ENCODE measurements at regions not wholly inside any gene's neighbourhood (a gene's known extent, or its start where the extent isn't known, plus 50 kb on each side); places are given as distances from the start of the nearest gene placed in this dataset.
"Not testable (repeated sequence)": the region's sequence is repeated elsewhere in the genome, so short reads cannot be mapped to it uniquely, and the experiment has no call there.

DNA sequence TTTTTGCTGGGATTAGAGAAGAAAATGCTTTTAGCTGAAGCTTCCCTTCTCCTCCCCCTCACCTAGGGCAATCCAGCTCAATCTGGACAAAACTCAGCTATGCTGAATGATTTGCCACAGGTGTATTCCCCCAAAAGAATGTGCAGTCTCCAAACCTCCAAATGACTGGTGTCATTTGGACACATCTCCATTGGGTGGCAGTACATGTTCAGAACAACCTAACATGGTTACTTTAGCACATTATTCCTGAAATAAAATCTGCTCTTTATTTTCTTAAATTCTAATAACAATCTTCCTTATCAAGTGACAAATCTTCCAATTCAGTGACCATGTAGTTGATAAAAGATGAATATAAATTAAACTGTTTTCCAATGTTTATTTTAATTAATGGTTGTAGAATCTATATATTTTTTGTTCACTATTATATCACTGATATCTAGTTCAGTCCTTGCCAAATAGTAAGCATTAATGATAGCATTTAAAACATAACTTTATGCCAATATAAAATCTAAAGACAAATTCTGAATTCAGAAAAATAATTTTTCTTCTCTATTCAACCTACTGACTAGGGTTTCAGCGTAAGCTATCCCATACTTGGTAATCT is 61.3 kb upstream of the MOCS2 start:
- peak; percentile 56 for DNase-seq (ENCODE audit: low read depth)
- TF ChIP-seq, protein P1, sequence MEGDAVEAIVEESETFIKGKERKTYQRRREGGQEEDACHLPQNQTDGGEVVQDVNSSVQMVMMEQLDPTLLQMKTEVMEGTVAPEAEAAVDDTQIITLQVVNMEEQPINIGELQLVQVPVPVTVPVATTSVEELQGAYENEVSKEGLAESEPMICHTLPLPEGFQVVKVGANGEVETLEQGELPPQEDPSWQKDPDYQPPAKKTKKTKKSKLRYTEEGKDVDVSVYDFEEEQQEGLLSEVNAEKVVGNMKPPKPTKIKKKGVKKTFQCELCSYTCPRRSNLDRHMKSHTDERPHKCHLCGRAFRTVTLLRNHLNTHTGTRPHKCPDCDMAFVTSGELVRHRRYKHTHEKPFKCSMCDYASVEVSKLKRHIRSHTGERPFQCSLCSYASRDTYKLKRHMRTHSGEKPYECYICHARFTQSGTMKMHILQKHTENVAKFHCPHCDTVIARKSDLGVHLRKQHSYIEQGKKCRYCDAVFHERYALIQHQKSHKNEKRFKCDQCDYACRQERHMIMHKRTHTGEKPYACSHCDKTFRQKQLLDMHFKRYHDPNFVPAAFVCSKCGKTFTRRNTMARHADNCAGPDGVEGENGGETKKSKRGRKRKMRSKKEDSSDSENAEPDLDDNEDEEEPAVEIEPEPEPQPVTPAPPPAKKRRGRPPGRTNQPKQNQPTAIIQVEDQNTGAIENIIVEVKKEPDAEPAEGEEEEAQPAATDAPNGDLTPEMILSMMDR (conservative IDR thresholded peaks at IDR 0.05; ENCODE audit: low read length), result peak; percentile 78
- H3K4me3 ChIP-seq (ENCODE audit: low read length), result no peak overlapping the region

DNA sequence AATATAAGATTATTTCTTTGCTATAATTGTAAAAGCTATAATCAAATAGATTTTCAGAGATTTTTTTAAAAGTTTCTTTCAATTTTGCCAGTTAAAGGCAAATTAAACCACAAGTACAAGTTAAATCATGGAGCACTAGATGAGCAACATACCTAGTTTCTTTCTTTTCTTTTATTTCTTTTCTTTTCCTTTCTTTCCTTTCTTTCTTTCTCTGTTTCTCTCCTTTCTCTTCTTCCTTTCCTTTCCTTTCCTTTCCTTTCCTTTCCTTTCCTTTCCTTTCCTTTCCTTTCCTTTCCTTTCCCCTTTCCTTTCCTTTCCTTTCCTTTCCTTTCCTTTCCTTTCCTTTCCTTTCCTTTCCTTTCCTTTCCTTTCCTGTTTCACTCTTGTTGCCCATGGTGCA is 62.5 kb upstream of the MOCS2 start:
- not testable (repeated sequence) for H3K4me3 ChIP-seq (ENCODE audit: low read length)

DNA sequence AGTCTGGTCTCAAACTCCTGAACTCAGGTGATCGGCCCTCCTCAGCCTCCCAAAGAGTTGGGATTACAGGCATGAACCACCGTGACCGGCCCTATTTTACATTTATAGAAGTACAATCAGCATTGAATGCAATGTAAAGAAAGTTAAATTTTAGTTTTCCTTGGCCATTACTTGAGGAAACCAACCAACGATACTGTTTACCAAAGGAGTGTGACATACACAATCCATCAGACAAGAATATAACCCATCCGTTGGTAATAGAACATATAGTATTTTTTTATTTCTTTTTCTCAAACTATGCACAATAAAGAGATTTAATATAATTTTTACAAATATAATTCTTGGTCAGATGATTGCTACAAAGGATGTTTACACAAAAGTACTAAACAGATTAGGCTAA is 63.1 kb upstream of the MOCS2 start:
- H3K4me3 ChIP-seq (ENCODE audit: low read length), result no peak overlapping the region
- DNase-seq (ENCODE audit: low read depth), result no peak
- TF ChIP-seq, protein P1 (conservative IDR thresholded peaks at IDR 0.05; ENCODE audit: low read length), result no peak

More for the DNA sequence above, 62.5 kb upstream of the MOCS2 start:
- not testable (repeated sequence) for DNase-seq (ENCODE audit: low read depth)

DNA sequence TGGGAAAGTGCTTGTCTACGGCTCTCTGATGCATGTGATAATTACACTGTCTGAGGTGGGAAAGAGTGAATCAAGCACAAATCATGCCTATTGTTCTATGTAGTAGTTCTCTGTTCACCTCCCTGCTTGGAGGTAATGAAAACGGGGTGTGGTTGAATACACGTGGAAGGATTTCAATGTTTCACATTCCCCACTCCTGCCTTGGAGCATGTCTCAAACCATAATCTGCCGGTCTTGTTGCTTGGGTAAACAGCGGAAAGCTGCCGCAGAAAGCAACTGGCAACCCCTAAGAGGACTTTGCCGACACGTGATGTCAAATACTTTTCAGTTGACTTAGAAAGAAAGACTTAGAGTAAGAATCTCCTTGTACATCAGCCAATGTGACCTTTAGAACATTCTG is 63.5 kb upstream of the MOCS2 start:
- H3K4me3 ChIP-seq (ENCODE audit: low read length), result no peak overlapping the region
- DNase-seq (ENCODE audit: low read depth), result peak; percentile 58
- TF ChIP-seq, protein P1 (conservative IDR thresholded peaks at IDR 0.05; ENCODE audit: low read length), result no peak

DNA sequence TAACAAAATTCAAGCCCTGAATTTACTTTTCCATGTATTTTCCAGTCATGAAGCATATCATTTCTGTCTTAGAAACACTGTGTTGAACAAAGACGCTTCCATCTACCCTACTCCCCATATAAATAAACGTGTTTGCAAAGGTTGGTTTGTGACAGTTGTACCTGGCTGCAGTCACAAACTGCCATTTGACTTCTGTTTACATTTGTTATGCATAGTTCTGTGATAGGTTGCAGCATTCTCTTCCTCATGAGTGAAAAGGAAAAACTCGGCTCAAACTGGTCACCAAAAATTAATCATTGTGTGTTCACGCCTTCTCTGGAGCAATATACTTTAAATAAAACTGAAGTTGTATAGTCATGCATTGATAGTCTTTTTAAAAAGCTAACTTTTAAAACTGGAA is 69.3 kb upstream of the MOCS2 start:
- TF ChIP-seq, protein P1 (conservative IDR thresholded peaks at IDR 0.05; ENCODE audit: low read length), result no peak
- DNase-seq (ENCODE audit: low read depth), result no peak
- no peak overlapping the region for H3K4me3 ChIP-seq (ENCODE audit: low read length)

DNA sequence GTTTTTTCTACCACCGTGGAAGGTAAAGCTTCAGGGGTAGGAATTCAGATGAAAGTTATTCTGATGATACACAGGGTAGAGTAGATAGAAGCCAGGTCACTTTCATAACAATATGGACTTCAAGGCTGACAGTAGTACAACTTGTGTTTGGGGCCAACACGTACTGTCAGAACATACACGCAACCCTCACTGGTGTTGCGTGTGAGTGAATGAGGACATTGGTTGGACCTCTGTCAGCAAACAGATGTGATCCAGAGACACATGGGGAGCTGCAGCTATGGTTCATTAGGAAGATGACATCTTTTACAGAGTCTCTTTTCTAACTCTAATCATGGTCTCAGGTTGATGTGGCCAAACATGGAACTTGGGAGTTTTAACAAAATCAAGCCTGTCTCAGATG is 70.1 kb upstream of the MOCS2 start:
- DNase-seq (ENCODE audit: low read depth), result peak; percentile 72
- no peak overlapping the region for H3K4me3 ChIP-seq (ENCODE audit: low read length)
- TF ChIP-seq, protein P1 (conservative IDR thresholded peaks at IDR 0.05; ENCODE audit: low read length), result no peak

DNA sequence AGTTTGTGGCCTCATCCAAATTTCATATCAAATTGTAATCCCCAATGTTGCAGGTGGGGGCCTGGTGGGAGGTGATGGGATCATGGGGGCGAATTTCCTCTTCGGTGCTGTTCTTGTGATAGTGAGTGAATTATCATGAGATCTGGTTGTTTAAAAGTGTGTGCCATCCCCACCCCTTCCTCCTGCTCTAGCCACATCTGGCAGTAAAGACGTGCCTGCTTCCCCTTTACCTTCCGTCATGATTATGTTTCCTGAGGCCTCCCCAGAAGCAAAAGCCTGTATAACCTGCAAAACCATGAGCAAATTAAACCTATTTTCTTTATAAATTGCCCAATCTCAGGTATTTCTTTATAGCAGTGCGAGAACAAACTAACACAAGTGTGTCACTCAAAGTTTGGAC is 71.0 kb upstream of the MOCS2 start:
- TF ChIP-seq, protein P1 (conservative IDR thresholded peaks at IDR 0.05; ENCODE audit: low read length), result no peak

DNA sequence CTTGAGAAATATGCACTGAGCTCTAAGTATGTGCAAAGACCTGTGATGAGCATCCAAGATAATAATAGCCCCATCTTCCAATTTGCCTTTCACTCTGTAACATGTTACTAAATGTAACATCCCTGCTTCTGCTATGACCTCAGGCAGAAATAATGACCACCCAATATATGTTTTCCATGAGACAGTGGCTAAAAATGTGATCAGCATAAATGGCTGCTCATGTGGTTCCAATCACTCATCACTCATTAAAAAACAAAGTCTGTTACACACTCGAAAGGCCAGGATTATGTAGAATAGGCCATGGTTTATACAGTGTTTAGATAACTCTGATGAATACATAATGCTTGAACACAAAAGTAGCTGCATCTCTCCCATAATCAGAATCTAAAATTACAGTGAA is 71.4 kb upstream of the MOCS2 start:
- no peak overlapping the region for H3K4me3 ChIP-seq (ENCODE audit: low read length)
- DNase-seq (ENCODE audit: low read depth), result peak; percentile 37

More for the DNA sequence above, 71.0 kb upstream of the MOCS2 start:
- no peak overlapping the region for H3K4me3 ChIP-seq (ENCODE audit: low read length)
- no peak for DNase-seq (ENCODE audit: low read depth)

More for the DNA sequence above, 71.4 kb upstream of the MOCS2 start:
- TF ChIP-seq, protein P1 (conservative IDR thresholded peaks at IDR 0.05; ENCODE audit: low read length), result no peak

Measured in AG10803 (cell line).